ENCODE measurements at regions not wholly inside any gene's neighbourhood (a gene's known extent, or its start where the extent isn't known, plus 50 kb on each side); places are given as distances from the start of the nearest gene placed in this dataset.
"Not testable (repeated sequence)": the region's sequence is repeated elsewhere in the genome, so short reads cannot be mapped to it uniquely, and the experiment has no call there.

- DNase-seq (ENCODE audit: low spot score) = no peak
These were observed 256.4 kb downstream of the ACKR3 start for GRCh38 chr2:236825989-236826510.

GRCh38 chr2:236826606-236827156, 257.1 kb downstream of the ACKR3 start:
- DNase-seq (ENCODE audit: low spot score) = no peak

GRCh38 chr2:236827997-236828396, 257.7 kb upstream of the COPS8 start:
- no peak for DNase-seq (ENCODE audit: low spot score)

GRCh38 chr2:236828820-236829219, 256.9 kb upstream of the COPS8 start:
- no peak for DNase-seq (ENCODE audit: low spot score)

GRCh38 chr2:236830926-236831325, 254.8 kb upstream of the COPS8 start:
- DNase-seq (ENCODE audit: low spot score) = peak; percentile 59

GRCh38 chr2:236831698-236832097, 254.0 kb upstream of the COPS8 start:
- DNase-seq (ENCODE audit: low spot score) = no peak

- no peak for DNase-seq (ENCODE audit: low spot score)
These were observed 252.1 kb upstream of the COPS8 start for GRCh38 chr2:236833501-236834073.

- DNase-seq (ENCODE audit: low spot score) = no peak
These were observed 251.4 kb upstream of the COPS8 start for GRCh38 chr2:236834284-236834683.

GRCh38 chr2:236835307-236836024, 250.2 kb upstream of the COPS8 start:
- DNase-seq (ENCODE audit: low spot score) = no peak

- DNase-seq (ENCODE audit: low spot score) = not testable (repeated sequence)
These were observed 249.7 kb upstream of the COPS8 start for GRCh38 chr2:236836028-236836427.

- no peak for DNase-seq (ENCODE audit: low spot score)
These were observed 245.5 kb upstream of the COPS8 start for GRCh38 chr2:236840215-236840614.

- no peak for DNase-seq (ENCODE audit: low spot score)
These were observed 244.8 kb upstream of the COPS8 start for GRCh38 chr2:236840857-236841256.

GRCh38 chr2:236841389-236841788, 244.3 kb upstream of the COPS8 start:
- DNase-seq (ENCODE audit: low spot score) = no peak

- DNase-seq (ENCODE audit: low spot score) = no peak
These were observed 242.3 kb upstream of the COPS8 start for GRCh38 chr2:236843161-236843968.

- DNase-seq (ENCODE audit: low spot score) = no peak
These were observed 241.0 kb upstream of the COPS8 start for GRCh38 chr2:236844711-236845110.

GRCh38 chr2:236847023-236847422, 238.7 kb upstream of the COPS8 start:
- no peak for DNase-seq (ENCODE audit: low spot score)

GRCh38 chr2:236847538-236848263, 238.0 kb upstream of the COPS8 start:
- DNase-seq (ENCODE audit: low spot score) = no peak

- no peak for DNase-seq (ENCODE audit: low spot score)
These were observed 237.2 kb upstream of the COPS8 start for GRCh38 chr2:236848501-236848900.

- no peak for DNase-seq (ENCODE audit: low spot score)
These were observed 236.2 kb upstream of the COPS8 start for GRCh38 chr2:236849508-236849907.

GRCh38 chr2:236849940-236850339, 235.7 kb upstream of the COPS8 start:
- no peak for DNase-seq (ENCODE audit: low spot score)

GRCh38 chr2:236851187-236851586, 234.5 kb upstream of the COPS8 start:
- DNase-seq (ENCODE audit: low spot score) = peak; percentile 58

All from umbilical cord (tissue), 1 donor.